ENCODE measurements at regions not wholly inside any gene's neighbourhood (a gene's known extent, or its start where the extent isn't known, plus 50 kb on each side); places are given as distances from the start of the nearest gene placed in this dataset.

- H3K4me1 ChIP-seq (ENCODE audit: insufficient read depth, low read length): peaks cover 3% of the 10 kb centered on the region
- no peak overlapping the region for H2AK5ac ChIP-seq (ENCODE audit: insufficient read length, low read length)
- no peak overlapping the region for H3K56ac ChIP-seq (ENCODE audit: insufficient read length, low read depth, low read length)
- H3K4me2 ChIP-seq (ENCODE audit: insufficient read depth, insufficient read length, low read length): no peak overlapping the region
- no peaks in the 10 kb centered on the region for H3K23me2 ChIP-seq (ENCODE audit: insufficient read length, low read depth, low read length, poor library complexity, severe bottlenecking)
- H2AFZ ChIP-seq (ENCODE audit: low read length): no peak overlapping the region
- no peak overlapping the region for H3T11ph ChIP-seq (ENCODE audit: low read length)
- H3K27me3 ChIP-seq (ENCODE audit: insufficient read depth, low read length): no peaks in the 10 kb centered on the region
- no peak overlapping the region for H3K18ac ChIP-seq (ENCODE audit: insufficient read length, low read depth, low read length)
- H2BK120ac ChIP-seq (ENCODE audit: low read depth, low read length, poor library complexity, severe bottlenecking): no peak overlapping the region
- no peaks in the 10 kb centered on the region for H3K79me2 ChIP-seq (ENCODE audit: insufficient read depth, low read length)
- TF ChIP-seq CTCF (conservative IDR thresholded peaks at IDR 0.05): no peak
- no peaks in the 10 kb centered on the region for H3K79me1 ChIP-seq (ENCODE audit: insufficient read depth, low read depth, low read length, poor library complexity, severe bottlenecking)
- no peak overlapping the region for H4K91ac ChIP-seq (ENCODE audit: insufficient read length, low read depth, low read length)
- H2BK20ac ChIP-seq (ENCODE audit: low read depth, low read length, poor library complexity, severe bottlenecking): no peak overlapping the region
- no peak overlapping the region for H2BK12ac ChIP-seq (ENCODE audit: insufficient read length, low read depth, low read length)
- no peak overlapping the region for H3K4me3 Mint-ChIP-seq
- H2BK15ac ChIP-seq (ENCODE audit: low read depth, low read length): no peak overlapping the region
- H4K5ac ChIP-seq (ENCODE audit: insufficient read length, low read depth, low read length): no peak overlapping the region
- H3K27me3 Mint-ChIP-seq (ENCODE audit: low read depth): no peaks in the 10 kb centered on the region
- no peak overlapping the region for H3K23ac ChIP-seq (ENCODE audit: insufficient read length, low read depth, low read length)
- no peak overlapping the region for H3K4ac ChIP-seq (ENCODE audit: low read depth, low read length)
- H3K14ac ChIP-seq (ENCODE audit: insufficient read depth, low read length): no peak overlapping the region
- H3K36me3 Mint-ChIP-seq (ENCODE audit: insufficient read depth in 1 of 3, low read depth in 3 of 3): no peaks in the 10 kb centered on the region
- H3K9ac ChIP-seq (ENCODE audit: extremely low read depth, insufficient read length, low read length): no peak overlapping the region
- DNase-seq: no peak
- H3K27ac Mint-ChIP-seq: no peak overlapping the region
- H4K8ac ChIP-seq (replicated peaks; ENCODE audit: insufficient read length, low read depth, low read length): no peak overlapping the region
- no peak overlapping the region for H3K27ac ChIP-seq (ENCODE audit: insufficient read length, low read depth, low read length)
- no CpG with 5 or more reads among the region's 5 CpGs for WGBS (ENCODE audit: extremely low coverage, insufficient read length, low lambda C conversion rate)
- no peaks in the 10 kb centered on the region for H3K9me3 Mint-ChIP-seq
- H4K20me1 ChIP-seq (ENCODE audit: control insufficient read depth, insufficient read depth, insufficient read length): no peaks in the 10 kb centered on the region
- H2BK5ac ChIP-seq (ENCODE audit: insufficient read length, low read length): no peak overlapping the region
- no peaks in the 10 kb centered on the region for H3K9me3 ChIP-seq (ENCODE audit: control insufficient read depth, low read depth, low read length)
- peaks cover 21 to 31% of the 10 kb centered on the region in 2 experiments for H3K4me1 Mint-ChIP-seq
Observed at GRCh38 chr2:226426292-226426736, 373.3 kb downstream of the IRS1 start.

Measured in H9 (cell line).